ENCODE measurements at regions not wholly inside any gene's neighbourhood (a gene's known extent, or its start where the extent isn't known, plus 50 kb on each side); places are given as distances from the start of the nearest gene placed in this dataset.
A peak's percentile ranks its signal among the peaks of the same experiment; 100 is the strongest.

DNA sequence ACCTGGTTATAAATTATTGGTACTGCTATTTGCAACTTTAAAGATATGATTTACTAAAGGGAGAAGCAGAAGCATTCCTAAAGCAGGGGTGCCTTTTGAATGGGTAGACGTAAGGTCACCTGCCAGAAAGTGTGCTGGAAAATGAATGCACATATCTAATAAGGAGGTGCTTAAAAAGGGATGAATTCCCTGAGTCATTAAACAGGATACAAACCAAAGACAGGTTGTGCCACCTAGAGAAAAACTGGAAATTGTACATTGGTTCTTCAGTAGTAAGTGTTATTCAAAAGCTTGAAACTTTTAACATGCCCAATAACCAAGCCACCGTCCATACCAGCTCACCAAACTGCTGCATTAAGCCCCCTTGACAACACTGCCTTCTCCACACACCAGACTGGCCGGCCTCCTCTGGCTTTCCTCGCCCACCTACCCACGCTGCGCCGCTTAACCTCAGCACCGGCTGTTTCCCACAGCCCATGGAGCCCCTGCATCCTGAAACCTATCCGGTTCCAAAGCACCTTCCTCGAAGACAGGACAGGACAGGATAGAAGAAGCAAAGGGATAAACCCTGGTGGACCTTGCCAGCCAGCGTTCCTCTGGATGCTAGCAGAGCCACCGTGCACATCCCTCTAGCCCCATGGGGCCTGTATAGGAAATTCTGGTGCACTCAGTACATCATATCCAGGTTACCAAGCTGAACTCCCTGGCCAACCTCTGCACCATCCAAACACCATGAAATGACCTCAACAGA is 201.5 kb upstream of the CAND1 start:
- Histone ChIP-seq H3K9me3 (ENCODE audit: low read length) (no peaks in the 10 kb centered on the region), H3K79me2 (ENCODE audit: insufficient read depth, low read length) (no peaks in the 10 kb centered on the region), H3K4me3 (replicated peaks in 1 of 3; ENCODE audit: insufficient read depth in 1 of 3, low read depth in 2 of 3, low read length in 3 of 3) (no peak overlapping the region), H4K20me1 (ENCODE audit: insufficient read depth, low read length) (no peaks in the 10 kb centered on the region), H3K4me2 (ENCODE audit: low read depth, low read length) (no peak overlapping the region), H2AFZ (ENCODE audit: low read length) (no peak overlapping the region), H3K27ac (ENCODE audit: extremely low read length, insufficient read depth, low read length) (no peak overlapping the region), H3K27me3 (ENCODE audit: control insufficient read depth in 1 of 2, insufficient read depth in 2 of 2, low read length in 2 of 2) (peaks cover 4 to 35% of the 10 kb centered on the region in 2 experiments; a peak in 4 of 5 replicates), H3K36me3 (replicated peaks in 1 of 2; ENCODE audit: control insufficient read depth in 1 of 2, insufficient read depth in 2 of 2, low read length in 2 of 2) (no peaks in the 10 kb centered on the region), H3K9ac (ENCODE audit: insufficient read depth, low read depth, low read length) (no peak overlapping the region), H3K4me1 (ENCODE audit: insufficient read depth, low read length) (peaks cover 6% of the 10 kb centered on the region; the same call in 1 of the 2 replicates)
- no peak for DNase-seq (ENCODE audit: low spot score)
- FAIRE-seq: no peak
- WGBS (ENCODE audit: low lambda C conversion rate): 42% methylated on average over 9 of the region's 12 CpGs
- ChIA-PET CTCF (ENCODE audit: low intra/inter-chr PET ratio, low total read pairs) (no interaction called here), POLR2A (no interaction called here)
- intact Hi-C loops (cut with micrococcal nuclease; ENCODE audit: unreplicated experiment): no loop called here
- TF ChIP-seq, protein P1, sequence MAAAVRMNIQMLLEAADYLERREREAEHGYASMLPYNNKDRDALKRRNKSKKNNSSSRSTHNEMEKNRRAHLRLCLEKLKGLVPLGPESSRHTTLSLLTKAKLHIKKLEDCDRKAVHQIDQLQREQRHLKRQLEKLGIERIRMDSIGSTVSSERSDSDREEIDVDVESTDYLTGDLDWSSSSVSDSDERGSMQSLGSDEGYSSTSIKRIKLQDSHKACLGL (CRISPR knock-in tag; IDR thresholded peaks at IDR 0.05): no peak
- no peak for TF ChIP-seq MAF1 (CRISPR knock-in tag; IDR thresholded peaks at IDR 0.05; ENCODE audit: borderline replicate concordance)
- no peak for TF ChIP-seq NFYB (CRISPR knock-in tag; IDR thresholded peaks at IDR 0.05)
- no TSS peak for BruUV-seq (replicated peaks)
- peak; percentile 16; the same call in 1 of the 3 replicates for ATAC-seq
- in situ Hi-C loops (cut with HindIII; ENCODE audit: extremely low pct_ligation_motif_present, low pct_unique_long_range_greater_than_20kb): no loop called here

DNA sequence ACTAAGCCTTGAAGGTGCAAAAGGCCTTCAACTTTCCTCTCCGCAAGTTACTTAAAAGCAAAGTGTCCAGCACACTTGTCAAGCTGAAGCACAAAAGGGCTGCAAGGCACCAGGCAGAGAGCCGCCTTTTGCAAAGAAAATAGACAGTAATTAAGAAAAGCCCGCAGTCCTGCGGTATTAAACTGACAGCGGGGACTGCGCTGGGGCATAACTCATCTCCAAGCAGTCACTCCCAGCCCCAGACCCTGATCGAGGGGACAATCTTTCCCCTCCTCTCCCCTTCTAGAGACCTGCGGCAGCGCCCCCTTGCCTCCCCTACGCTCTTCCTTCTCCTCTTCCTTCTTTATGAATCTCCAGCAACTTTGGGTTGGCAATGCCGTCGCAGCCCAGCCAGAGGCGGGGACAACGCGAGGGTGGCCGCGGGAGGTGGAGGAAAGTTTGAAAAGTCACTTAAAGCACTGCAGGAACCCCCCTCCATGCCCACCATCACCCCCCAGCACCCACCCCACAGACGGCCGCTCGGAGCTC is 200.9 kb upstream of the CAND1 start:
- no peak overlapping the region for H3K4me3 ChIP-seq (replicated peaks in 1 of 3; ENCODE audit: insufficient read depth in 1 of 3, low read depth in 2 of 3, low read length in 3 of 3)
- no TSS peak for BruUV-seq (replicated peaks)
- ATAC-seq (peak; percentile 17), DNase-seq (ENCODE audit: low spot score) (no peak), FAIRE-seq (no peak)
- peaks cover 4 to 35% of the 10 kb centered on the region in 2 experiments; a peak in 4 of 5 replicates for H3K27me3 ChIP-seq (ENCODE audit: control insufficient read depth in 1 of 2, insufficient read depth in 2 of 2, low read length in 2 of 2)
- in situ Hi-C loops (cut with HindIII; ENCODE audit: extremely low pct_ligation_motif_present, low pct_unique_long_range_greater_than_20kb) (no loop called here), intact Hi-C loops (cut with micrococcal nuclease; ENCODE audit: unreplicated experiment) (no loop called here)
- H3K4me1 ChIP-seq (ENCODE audit: insufficient read depth, low read length): peaks cover 6% of the 10 kb centered on the region; the same call in 1 of the 2 replicates
- ChIA-PET CTCF (ENCODE audit: low intra/inter-chr PET ratio, low total read pairs) (no interaction called here), POLR2A (no interaction called here)
- H3K79me2 ChIP-seq (ENCODE audit: insufficient read depth, low read length): no peaks in the 10 kb centered on the region
- no peaks in the 10 kb centered on the region for H3K9me3 ChIP-seq (ENCODE audit: low read length)
- no peaks in the 10 kb centered on the region for H3K36me3 ChIP-seq (replicated peaks in 1 of 2; ENCODE audit: control insufficient read depth in 1 of 2, insufficient read depth in 2 of 2, low read length in 2 of 2)
- 12% methylated on average over 20 of the region's 20 CpGs for WGBS (ENCODE audit: low lambda C conversion rate)
- no peak overlapping the region for H3K9ac ChIP-seq (ENCODE audit: insufficient read depth, low read depth, low read length)
- no peaks in the 10 kb centered on the region for H4K20me1 ChIP-seq (ENCODE audit: insufficient read depth, low read length)
- no peak overlapping the region for H3K27ac ChIP-seq (ENCODE audit: extremely low read length, insufficient read depth, low read length)
- H3K4me2 ChIP-seq (ENCODE audit: low read depth, low read length): no peak overlapping the region; the same call in 1 of the 2 replicates
- no peak overlapping the region for H2AFZ ChIP-seq (ENCODE audit: low read length)
- TF ChIP-seq ZFYVE20 (CRISPR knock-in tag; IDR thresholded peaks at IDR 0.05; ENCODE audit: borderline replicate concordance, low read depth): no peak
- no peak for TF ChIP-seq SP4 (CRISPR knock-in tag; IDR thresholded peaks at IDR 0.05)
- TF ChIP-seq KAT2B (IDR thresholded peaks at IDR 0.05; ENCODE audit: borderline replicate concordance, low read depth, low read length): no peak
- no peak for TF ChIP-seq TCF7 (IDR thresholded peaks at IDR 0.05; ENCODE audit: low read depth)
- TF ChIP-seq, protein P2, sequence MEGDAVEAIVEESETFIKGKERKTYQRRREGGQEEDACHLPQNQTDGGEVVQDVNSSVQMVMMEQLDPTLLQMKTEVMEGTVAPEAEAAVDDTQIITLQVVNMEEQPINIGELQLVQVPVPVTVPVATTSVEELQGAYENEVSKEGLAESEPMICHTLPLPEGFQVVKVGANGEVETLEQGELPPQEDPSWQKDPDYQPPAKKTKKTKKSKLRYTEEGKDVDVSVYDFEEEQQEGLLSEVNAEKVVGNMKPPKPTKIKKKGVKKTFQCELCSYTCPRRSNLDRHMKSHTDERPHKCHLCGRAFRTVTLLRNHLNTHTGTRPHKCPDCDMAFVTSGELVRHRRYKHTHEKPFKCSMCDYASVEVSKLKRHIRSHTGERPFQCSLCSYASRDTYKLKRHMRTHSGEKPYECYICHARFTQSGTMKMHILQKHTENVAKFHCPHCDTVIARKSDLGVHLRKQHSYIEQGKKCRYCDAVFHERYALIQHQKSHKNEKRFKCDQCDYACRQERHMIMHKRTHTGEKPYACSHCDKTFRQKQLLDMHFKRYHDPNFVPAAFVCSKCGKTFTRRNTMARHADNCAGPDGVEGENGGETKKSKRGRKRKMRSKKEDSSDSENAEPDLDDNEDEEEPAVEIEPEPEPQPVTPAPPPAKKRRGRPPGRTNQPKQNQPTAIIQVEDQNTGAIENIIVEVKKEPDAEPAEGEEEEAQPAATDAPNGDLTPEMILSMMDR (CRISPR knock-in tag; IDR thresholded peaks at IDR 0.05): no peak
- no peak for TF ChIP-seq ZNF331 (CRISPR knock-in tag; IDR thresholded peaks at IDR 0.05)
- TF ChIP-seq, protein P3, sequence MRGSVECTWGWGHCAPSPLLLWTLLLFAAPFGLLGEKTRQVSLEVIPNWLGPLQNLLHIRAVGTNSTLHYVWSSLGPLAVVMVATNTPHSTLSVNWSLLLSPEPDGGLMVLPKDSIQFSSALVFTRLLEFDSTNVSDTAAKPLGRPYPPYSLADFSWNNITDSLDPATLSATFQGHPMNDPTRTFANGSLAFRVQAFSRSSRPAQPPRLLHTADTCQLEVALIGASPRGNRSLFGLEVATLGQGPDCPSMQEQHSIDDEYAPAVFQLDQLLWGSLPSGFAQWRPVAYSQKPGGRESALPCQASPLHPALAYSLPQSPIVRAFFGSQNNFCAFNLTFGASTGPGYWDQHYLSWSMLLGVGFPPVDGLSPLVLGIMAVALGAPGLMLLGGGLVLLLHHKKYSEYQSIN (CRISPR knock-in tag; IDR thresholded peaks at IDR 0.05; ENCODE audit: borderline replicate concordance): no peak
- TF ChIP-seq, protein P4, sequence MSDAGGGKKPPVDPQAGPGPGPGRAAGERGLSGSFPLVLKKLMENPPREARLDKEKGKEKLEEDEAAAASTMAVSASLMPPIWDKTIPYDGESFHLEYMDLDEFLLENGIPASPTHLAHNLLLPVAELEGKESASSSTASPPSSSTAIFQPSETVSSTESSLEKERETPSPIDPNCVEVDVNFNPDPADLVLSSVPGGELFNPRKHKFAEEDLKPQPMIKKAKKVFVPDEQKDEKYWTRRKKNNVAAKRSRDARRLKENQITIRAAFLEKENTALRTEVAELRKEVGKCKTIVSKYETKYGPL (CRISPR knock-in tag; IDR thresholded peaks at IDR 0.05): no peak
- no peak for TF ChIP-seq ZKSCAN1 (IDR thresholded peaks at IDR 0.05; ENCODE audit: low read length)

Data from HepG2 (cell line).